Adrenal gland (tissue), 9 donors: ENCODE measurements at regions not wholly inside any gene's neighbourhood (a gene's known extent, or its start where the extent isn't known, plus 50 kb on each side); places are given as distances from the start of the nearest gene placed in this dataset.

Experiments used
- DNase-seq, 7 donors: peaks; one replicate each; pipeline ENCODE4 v3.0.0-alpha.2; 2019 to 2020
- H3K27ac ChIP-seq, 5 donors: fragments of 200-600 bp; sonication (generic) in 4 of 5; 1 replicate in 3 of 5; 2 replicates in 2 of 5; pipeline versions ENCODE4 v1.5.1 to v1.8.0; 2016 to 2020; ENCODE audit warnings: mild to moderate bottlenecking in 1 of 5
- H3K27me3 ChIP-seq: fragments of 200-600 bp; 2 replicates; pipeline ENCODE4 v1.8.0; 2021
- H3K36me3 ChIP-seq, 2 donors: fragments of 200-600 bp; replicated peaks in 1 of 2; 1 replicate in 1 of 2; 2 replicates in 1 of 2; pipeline versions ENCODE4 v1.5.1 to v1.8.0; 2018 to 2022
- H3K4me1 ChIP-seq, 2 donors: fragments of 200-600 bp; replicated peaks in 1 of 2; 1 replicate in 1 of 2; 2 replicates in 1 of 2; pipeline versions ENCODE4 v1.5.1 to v1.8.0; 2018 to 2021
- H3K4me3 ChIP-seq, 4 donors: fragments of 200-600 bp; sonication (generic) in 3 of 4; one replicate each; pipeline ENCODE4 v1.5.1; 2016 to 2018
- H3K9me3 ChIP-seq, 3 donors: fragments of 200-600 bp; sonication (generic) in 1 of 3; replicated peaks in 1 of 3; 1 replicate in 2 of 3; 2 replicates in 1 of 3; pipeline versions ENCODE4 v1.5.1 to v1.8.0; 2016 to 2021
- POLR2A ChIP-seq, 2 donors: fragments of 450-650 bp; IDR thresholded peaks; one replicate each; pipeline ENCODE4 v1.6.1; 2017; ENCODE audit warnings: antibody characterized with exemption in 2 of 2, mild to moderate bottlenecking in 2 of 2, moderate library complexity in 1 of 2
- WGBS, 4 donors: extraction: QIAGEN DNeasy Blood & Tissue Kit in 2 of 4; methylation state at CpG; one replicate each; pipeline versions ENCODE4 v1.1.5 to v1.1.7; 2013 to 2017; 5-methylcytosine and 5-hydroxymethylcytosine counted together
- intact Hi-C, 2 donors: fragments of 100-400 bp; cut with DNase I; formaldehyde crosslinking; loops; one replicate each; pipeline versions ENCODE4 v1.14.1 to v1.15.0; 2022 to 2023
- TF ChIP-seq, protein P1 (sequence below), 6 experiments: fragments of 450-650 bp in 4 of 6; fragments of 200-600 bp in 2 of 6; sonication (generic) in 1 of 6; IDR thresholded peaks; 1 replicate in 5 of 6; 2 replicates in 1 of 6; pipeline versions ENCODE4 v1.5.1 to v1.8.0; 2016 to 2021; ENCODE audit warnings: antibody characterized with exemption in 6 of 6, mild to moderate bottlenecking in 2 of 6, moderate library complexity in 1 of 6
- donor health status: healthy with polysubstance abuse.
- donor health status: Bipolar disorder and iron deficiency.
- donor health status: DM: yes; HTN: yes; CAD: no.
- donor health status: DM: no; HTN: no; CAD: no.
- donor health status: DM: no; HTN: no; CAD: no.

DNA sequence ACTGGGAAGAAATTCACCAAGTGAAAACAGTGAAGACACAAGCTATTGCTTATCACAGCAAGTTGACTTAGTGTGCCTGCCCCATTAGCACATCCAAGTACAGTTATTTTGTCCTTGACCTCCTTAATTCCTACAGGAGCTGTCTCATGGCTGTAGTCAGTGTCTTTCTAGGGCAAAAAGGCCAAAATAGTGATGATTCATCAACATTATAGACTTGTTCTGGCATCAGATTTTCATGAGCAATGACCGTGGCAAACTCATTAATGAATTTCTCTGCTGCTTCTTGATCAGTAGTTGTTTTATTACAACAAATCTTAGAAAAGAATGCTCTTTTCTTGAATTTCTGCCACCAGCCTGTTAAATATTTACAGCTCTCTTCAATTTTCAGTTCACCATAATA lies 1169.3 kb upstream of the DDX18 start:
- intact Hi-C loops: no loop called here
- no peak overlapping the region for H3K4me3 ChIP-seq
- TF ChIP-seq, protein P1, sequence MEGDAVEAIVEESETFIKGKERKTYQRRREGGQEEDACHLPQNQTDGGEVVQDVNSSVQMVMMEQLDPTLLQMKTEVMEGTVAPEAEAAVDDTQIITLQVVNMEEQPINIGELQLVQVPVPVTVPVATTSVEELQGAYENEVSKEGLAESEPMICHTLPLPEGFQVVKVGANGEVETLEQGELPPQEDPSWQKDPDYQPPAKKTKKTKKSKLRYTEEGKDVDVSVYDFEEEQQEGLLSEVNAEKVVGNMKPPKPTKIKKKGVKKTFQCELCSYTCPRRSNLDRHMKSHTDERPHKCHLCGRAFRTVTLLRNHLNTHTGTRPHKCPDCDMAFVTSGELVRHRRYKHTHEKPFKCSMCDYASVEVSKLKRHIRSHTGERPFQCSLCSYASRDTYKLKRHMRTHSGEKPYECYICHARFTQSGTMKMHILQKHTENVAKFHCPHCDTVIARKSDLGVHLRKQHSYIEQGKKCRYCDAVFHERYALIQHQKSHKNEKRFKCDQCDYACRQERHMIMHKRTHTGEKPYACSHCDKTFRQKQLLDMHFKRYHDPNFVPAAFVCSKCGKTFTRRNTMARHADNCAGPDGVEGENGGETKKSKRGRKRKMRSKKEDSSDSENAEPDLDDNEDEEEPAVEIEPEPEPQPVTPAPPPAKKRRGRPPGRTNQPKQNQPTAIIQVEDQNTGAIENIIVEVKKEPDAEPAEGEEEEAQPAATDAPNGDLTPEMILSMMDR (IDR thresholded peaks at IDR 0.05): no peak
- TF ChIP-seq POLR2A (IDR thresholded peaks at IDR 0.05): no peak
- WGBS, 4 donors: 24 to 42% (median 34%) methylated on average over 1 of the region's 1 CpG
- no peaks in the 10 kb centered on the region for H3K9me3 ChIP-seq
- no peak overlapping the region for H3K27ac ChIP-seq
- no peaks in the 10 kb centered on the region for H3K27me3 ChIP-seq
- no peaks in the 10 kb centered on the region for H3K36me3 ChIP-seq
- no peak for DNase-seq
- no peaks in the 10 kb centered on the region for H3K4me1 ChIP-seq

DNA sequence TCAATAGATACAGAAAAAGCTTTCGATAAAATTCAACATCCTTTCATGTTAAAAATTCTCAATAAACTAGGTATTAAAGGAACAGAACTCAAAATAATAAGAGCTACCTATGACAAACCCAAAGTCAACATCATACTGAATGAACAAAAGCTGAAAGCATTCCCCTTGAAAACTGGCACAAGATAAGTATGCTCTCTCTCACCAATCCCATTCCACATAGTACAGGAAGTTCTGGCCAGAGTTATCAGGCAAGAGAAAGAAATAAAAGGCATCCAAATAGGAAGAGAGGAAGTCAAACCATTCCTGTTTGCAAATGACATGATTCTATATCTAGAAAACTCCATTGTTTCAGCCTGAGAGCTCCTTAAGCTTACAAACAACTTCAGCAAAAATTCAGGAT lies 1145.8 kb upstream of the DDX18 start:
- H3K9me3 ChIP-seq: no peaks in the 10 kb centered on the region
- no peaks in the 10 kb centered on the region for H3K27me3 ChIP-seq
- 69 to 93% (median 83%) methylated on average over 1 of the region's 1 CpG for WGBS, 4 donors
- no peak overlapping the region for H3K27ac ChIP-seq
- no peak overlapping the region for H3K4me3 ChIP-seq
- no peaks in the 10 kb centered on the region for H3K36me3 ChIP-seq
- intact Hi-C loops: no loop called here
- no peak for TF ChIP-seq POLR2A (IDR thresholded peaks at IDR 0.05)
- TF ChIP-seq, protein P1 (IDR thresholded peaks at IDR 0.05): no peak
- no peak for DNase-seq
- H3K4me1 ChIP-seq: no peaks in the 10 kb centered on the region

DNA sequence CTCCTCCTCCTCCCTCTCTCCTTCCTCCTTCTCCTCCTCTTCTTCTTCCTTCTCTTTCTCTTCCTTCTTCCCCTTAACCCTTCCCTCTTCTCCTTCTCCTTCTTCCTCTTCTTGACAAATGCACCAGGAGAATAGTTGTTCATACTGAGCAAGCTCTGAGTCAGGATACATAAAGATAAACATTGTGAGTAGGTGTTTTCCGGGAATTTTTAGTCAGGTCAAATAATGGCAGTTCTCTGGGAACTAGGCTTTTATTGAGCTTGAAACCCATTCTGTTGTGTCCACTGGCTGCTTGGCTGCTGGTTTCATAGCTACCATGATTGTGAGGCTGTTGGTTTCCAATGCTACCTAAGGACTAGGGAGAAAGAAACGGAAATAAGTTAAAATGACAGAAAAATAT lies 1144.7 kb upstream of the DDX18 start:
- Histone ChIP-seq H3K4me1 (no peaks in the 10 kb centered on the region), H3K27me3 (no peaks in the 10 kb centered on the region), H3K9me3 (no peaks in the 10 kb centered on the region), H3K4me3 (no peak overlapping the region), H3K36me3 (no peaks in the 10 kb centered on the region), H3K27ac (no peak overlapping the region)
- DNase-seq: no peak
- no peak for TF ChIP-seq POLR2A (IDR thresholded peaks at IDR 0.05)
- intact Hi-C loops: no loop called here
- WGBS, 4 donors: 68 to 71% (median 70%) methylated on average over 2 of the region's 2 CpGs

DNA sequence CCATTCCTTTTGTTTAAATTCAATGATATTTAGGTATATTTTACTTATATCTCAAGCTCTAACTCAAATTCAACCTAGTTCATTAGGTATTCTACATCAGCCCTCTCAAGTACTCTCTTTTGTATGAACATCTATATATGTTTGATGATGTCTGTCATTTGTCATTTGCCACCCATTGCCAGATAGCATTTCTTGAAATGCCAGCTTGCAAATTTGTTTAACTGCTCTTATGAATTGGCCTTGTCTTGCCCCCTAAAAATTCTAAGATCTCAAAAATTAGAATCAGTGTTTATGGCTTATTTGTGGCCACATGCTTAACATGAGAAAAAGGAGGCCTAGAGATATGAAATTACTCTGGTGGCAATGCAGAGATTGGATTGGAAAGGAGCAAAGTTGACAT lies 1140.3 kb upstream of the DDX18 start:
- Histone ChIP-seq H3K27ac (no peak overlapping the region), H3K4me1 (no peaks in the 10 kb centered on the region), H3K36me3 (no peaks in the 10 kb centered on the region), H3K27me3 (no peaks in the 10 kb centered on the region), H3K9me3 (no peaks in the 10 kb centered on the region), H3K4me3 (no peak overlapping the region)
- DNase-seq: no peak
- intact Hi-C loops: no loop called here
- no peak for TF ChIP-seq POLR2A (IDR thresholded peaks at IDR 0.05)

DNA sequence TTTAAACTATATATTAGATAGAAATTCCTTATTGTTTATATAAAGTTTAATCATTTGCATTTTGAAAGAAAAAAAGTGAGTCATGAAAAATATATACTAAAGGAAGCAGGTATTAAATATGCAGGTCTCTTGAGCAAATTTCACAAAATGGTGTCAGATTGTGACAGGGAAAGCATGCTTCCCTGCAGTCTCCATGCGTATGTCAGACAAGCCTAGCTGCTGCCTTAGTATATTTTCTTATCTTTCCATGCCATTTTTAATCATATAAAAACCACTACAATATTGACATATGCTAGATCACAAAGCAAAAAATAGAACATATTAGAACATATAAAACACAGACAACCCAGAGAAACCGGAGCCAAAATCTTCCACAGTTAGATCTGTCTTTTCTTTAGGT lies 1137.7 kb upstream of the DDX18 start:
- Histone ChIP-seq H3K27ac (no peak overlapping the region), H3K4me3 (no peak overlapping the region), H3K4me1 (no peaks in the 10 kb centered on the region), H3K36me3 (no peaks in the 10 kb centered on the region), H3K27me3 (no peaks in the 10 kb centered on the region), H3K9me3 (no peaks in the 10 kb centered on the region)
- intact Hi-C loops: no loop called here
- TF ChIP-seq POLR2A (IDR thresholded peaks at IDR 0.05): no peak
- TF ChIP-seq, protein P1 (IDR thresholded peaks at IDR 0.05): no peak
- 61 to 88% (median 78%) methylated on average over 2 of the region's 2 CpGs for WGBS, 4 donors
- DNase-seq: no peak
